Smooth muscle cell (in vitro differentiated cells): ENCODE measurements at regions not wholly inside any gene's neighbourhood (a gene's known extent, or its start where the extent isn't known, plus 50 kb on each side); places are given as distances from the start of the nearest gene placed in this dataset.

ENCODE experiments used
- DNase-seq: peaks from one replicate; lab custom pipeline; 2025; ENCODE audit not compliant: unreplicated experiment; lab: John Stamatoyannopoulos, UW
- H2AFZ ChIP-seq: fragments of 200-600 bp; sonication (generic); 2 replicates; pipeline ENCODE4 v1.6.0; 2016; ENCODE audit warnings: antibody characterized with exemption, low read depth, mild to moderate bottlenecking
- H3F3A ChIP-seq: fragments of 200-600 bp; sonication (generic); 2 replicates; pipeline ENCODE4 v1.6.0; 2017; ENCODE audit warnings: antibody characterized with exemption, low read depth
- H3K27ac ChIP-seq: fragments of 200-600 bp; sonication (generic); 2 replicates; pipeline ENCODE4 v1.5.1; 2016; ENCODE audit warnings: low read depth, mild to moderate bottlenecking
- H3K27me3 ChIP-seq: fragments of 200-600 bp; sonication (generic); 2 replicates; pipeline ENCODE4 v1.6.1; 2016; ENCODE audit warnings: low read depth, mild to moderate bottlenecking
- H3K36me3 ChIP-seq: fragments of 200-600 bp; sonication (generic); 2 replicates; pipeline ENCODE4 v1.5.1; 2016; ENCODE audit warnings: low read depth
- H3K4me1 ChIP-seq: fragments of 200-600 bp; sonication (generic); 2 replicates; pipeline ENCODE4 v1.5.1; 2016; ENCODE audit warnings: low read depth
- H3K4me2 ChIP-seq: fragments of 200-600 bp; sonication (generic); 2 replicates; pipeline ENCODE4 v1.6.0; 2016; ENCODE audit warnings: mild to moderate bottlenecking
- H3K4me3 ChIP-seq: fragments of 200-600 bp; sonication (generic); 2 replicates; pipeline ENCODE4 v1.5.1; 2016; ENCODE audit warnings: mild to moderate bottlenecking
- H3K79me2 ChIP-seq: fragments of 200-600 bp; sonication (generic); 2 replicates; pipeline ENCODE4 v1.6.0; 2016; ENCODE audit warnings: low read depth, mild to moderate bottlenecking
- H3K9ac ChIP-seq: fragments of 200-600 bp; sonication (generic); 2 replicates; pipeline ENCODE4 v1.6.0; 2016; ENCODE audit warnings: low read depth
- H3K9me3 ChIP-seq: fragments of 200-600 bp; sonication (generic); replicated peaks from 2 replicates; pipeline ENCODE4 v1.5.1; 2016; ENCODE audit warnings: low read depth
- H4K20me1 ChIP-seq: fragments of 200-600 bp; sonication (generic); 2 replicates; pipeline ENCODE4 v1.6.0; 2016; ENCODE audit warnings: low read depth
- WGBS: methylation state at CpG from one replicate; pipeline ENCODE4 v1.1.7; 2016; ENCODE audit warnings: low lambda C conversion rate; 5-methylcytosine and 5-hydroxymethylcytosine counted together
- TF ChIP-seq, protein P1 (sequence below): fragments of 200-600 bp; sonication (generic); IDR thresholded peaks from 2 replicates; pipeline ENCODE4 v1.5.1; 2017; ENCODE audit warnings: borderline replicate concordance, mild to moderate bottlenecking, antibody characterized with exemption; ENCODE audit not compliant: insufficient read depth, poor library complexity, severe bottlenecking

DNA sequence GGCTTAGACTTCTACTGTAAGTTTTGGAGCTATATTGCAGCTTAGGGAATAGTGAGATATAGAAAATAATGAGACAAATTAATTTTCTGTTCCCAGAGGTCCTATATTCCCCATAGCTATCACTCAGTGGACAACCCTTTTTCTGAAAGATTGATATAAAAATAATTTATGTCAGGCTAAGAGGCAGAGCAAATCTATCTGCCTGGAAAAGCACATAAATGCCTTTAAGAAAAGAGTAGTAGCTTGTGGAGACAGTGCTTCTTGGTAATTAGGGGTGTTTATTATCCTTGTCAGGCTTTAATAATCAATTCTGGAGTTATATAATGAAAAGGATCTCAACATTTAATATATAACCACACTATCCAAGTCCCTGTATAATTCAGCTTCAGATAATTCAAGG lies 1162.8 kb upstream of the PCDH20 start:
- Histone ChIP-seq H3K4me1 (no peaks in the 10 kb centered on the region), H3K36me3 (no peaks in the 10 kb centered on the region), H2AFZ (no peak overlapping the region), H4K20me1 (no peaks in the 10 kb centered on the region), H3F3A (no peaks in the 10 kb centered on the region), H3K9ac (no peak overlapping the region), H3K27ac (no peak overlapping the region), H3K4me3 (no peak overlapping the region), H3K79me2 (no peaks in the 10 kb centered on the region), H3K4me2 (no peak overlapping the region), H3K9me3 (no peaks in the 10 kb centered on the region), H3K27me3 (no peaks in the 10 kb centered on the region)
- TF ChIP-seq, protein P1, sequence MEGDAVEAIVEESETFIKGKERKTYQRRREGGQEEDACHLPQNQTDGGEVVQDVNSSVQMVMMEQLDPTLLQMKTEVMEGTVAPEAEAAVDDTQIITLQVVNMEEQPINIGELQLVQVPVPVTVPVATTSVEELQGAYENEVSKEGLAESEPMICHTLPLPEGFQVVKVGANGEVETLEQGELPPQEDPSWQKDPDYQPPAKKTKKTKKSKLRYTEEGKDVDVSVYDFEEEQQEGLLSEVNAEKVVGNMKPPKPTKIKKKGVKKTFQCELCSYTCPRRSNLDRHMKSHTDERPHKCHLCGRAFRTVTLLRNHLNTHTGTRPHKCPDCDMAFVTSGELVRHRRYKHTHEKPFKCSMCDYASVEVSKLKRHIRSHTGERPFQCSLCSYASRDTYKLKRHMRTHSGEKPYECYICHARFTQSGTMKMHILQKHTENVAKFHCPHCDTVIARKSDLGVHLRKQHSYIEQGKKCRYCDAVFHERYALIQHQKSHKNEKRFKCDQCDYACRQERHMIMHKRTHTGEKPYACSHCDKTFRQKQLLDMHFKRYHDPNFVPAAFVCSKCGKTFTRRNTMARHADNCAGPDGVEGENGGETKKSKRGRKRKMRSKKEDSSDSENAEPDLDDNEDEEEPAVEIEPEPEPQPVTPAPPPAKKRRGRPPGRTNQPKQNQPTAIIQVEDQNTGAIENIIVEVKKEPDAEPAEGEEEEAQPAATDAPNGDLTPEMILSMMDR: no peak
- no peak for DNase-seq

DNA sequence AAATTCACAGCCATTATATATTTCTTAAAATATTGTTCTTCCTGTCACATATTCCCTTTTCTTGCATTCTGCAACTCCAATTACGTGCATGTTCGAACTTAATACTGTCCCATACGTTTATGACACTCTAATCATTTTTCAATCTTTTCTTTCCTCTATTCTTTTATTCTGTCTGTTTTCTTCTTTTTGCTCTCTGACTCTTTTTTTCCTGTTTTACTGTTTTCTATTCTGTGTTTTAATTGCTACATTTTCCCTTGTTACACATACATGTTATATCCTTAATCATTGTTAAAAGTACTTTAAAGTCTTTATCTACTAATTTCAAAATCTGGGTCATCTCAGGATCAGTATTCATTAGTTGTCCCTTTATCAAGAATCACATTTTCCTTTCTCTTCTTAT lies 1149.1 kb upstream of the PCDH20 start:
- no peaks in the 10 kb centered on the region for H3K9me3 ChIP-seq
- no peaks in the 10 kb centered on the region for H4K20me1 ChIP-seq
- WGBS: 89% methylated on average over 3 of the region's 3 CpGs
- no peaks in the 10 kb centered on the region for H3K36me3 ChIP-seq
- H3K9ac ChIP-seq: no peak overlapping the region
- DNase-seq: no peak
- H3K4me2 ChIP-seq: no peak overlapping the region
- TF ChIP-seq, protein P1: no peak
- H2AFZ ChIP-seq: no peak overlapping the region
- H3K79me2 ChIP-seq: no peaks in the 10 kb centered on the region
- no peak overlapping the region for H3K27ac ChIP-seq
- peaks cover 3% of the 10 kb centered on the region for H3K27me3 ChIP-seq
- no peaks in the 10 kb centered on the region for H3F3A ChIP-seq
- H3K4me1 ChIP-seq: no peaks in the 10 kb centered on the region
- H3K4me3 ChIP-seq: no peak overlapping the region

DNA sequence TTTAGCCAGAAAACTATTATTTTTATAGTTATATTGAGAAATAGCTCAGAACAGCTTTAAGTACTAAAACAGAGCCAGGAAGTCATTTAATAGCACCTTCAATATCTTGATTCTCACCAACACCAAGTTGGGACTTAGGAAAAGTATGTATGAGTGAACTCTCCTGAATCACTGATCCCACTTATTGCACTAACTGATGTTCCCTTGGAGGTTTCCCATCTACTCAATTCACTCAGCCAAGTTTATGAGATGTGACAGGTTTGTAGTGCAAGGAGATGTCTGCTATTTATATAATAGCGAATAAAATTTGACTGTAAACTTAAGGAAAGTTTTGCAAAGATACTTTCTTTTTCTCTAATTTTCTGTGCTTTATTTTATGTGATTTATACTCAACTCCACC lies 1147.6 kb upstream of the PCDH20 start:
- Histone ChIP-seq H3K4me2 (no peak overlapping the region), H3K36me3 (no peaks in the 10 kb centered on the region), H3K9me3 (no peaks in the 10 kb centered on the region), H3K4me3 (no peak overlapping the region), H3K79me2 (no peaks in the 10 kb centered on the region), H3K27me3 (peaks cover 4% of the 10 kb centered on the region), H3K9ac (no peak overlapping the region), H2AFZ (no peak overlapping the region), H3K4me1 (no peaks in the 10 kb centered on the region), H3F3A (no peaks in the 10 kb centered on the region), H4K20me1 (no peaks in the 10 kb centered on the region), H3K27ac (no peak overlapping the region)
- DNase-seq: no peak
- TF ChIP-seq, protein P1: no peak
- 97% methylated on average over 1 of the region's 1 CpG for WGBS

- Histone ChIP-seq H3K27ac (no peak overlapping the region), H3K36me3 (no peaks in the 10 kb centered on the region), H2AFZ (no peak overlapping the region), H4K20me1 (no peaks in the 10 kb centered on the region), H3K9me3 (no peaks in the 10 kb centered on the region), H3K4me2 (no peak overlapping the region), H3K79me2 (no peaks in the 10 kb centered on the region), H3K27me3 (peaks cover 4% of the 10 kb centered on the region), H3K9ac (no peak overlapping the region), H3K4me1 (no peaks in the 10 kb centered on the region), H3K4me3 (no peak overlapping the region), H3F3A (peaks cover 3% of the 10 kb centered on the region)
- no peak for DNase-seq
- TF ChIP-seq, protein P1: no peak
- 100% methylated on average over 1 of the region's 1 CpG for WGBS
These were observed 1141.3 kb upstream of the PCDH20 start for GRCh38 chr13:62556978-62557377.
